Ascending aorta (tissue), 2 donors: ENCODE measurements at regions not wholly inside any gene's neighbourhood (a gene's known extent, or its start where the extent isn't known, plus 50 kb on each side); places are given as distances from the start of the nearest gene placed in this dataset.
A peak's percentile ranks its signal among the peaks of the same experiment; 100 is the strongest.

Experiments used
- DNase-seq, 2 donors: peaks; one replicate each; pipeline ENCODE4 v3.0.0-alpha.2; 2019; ENCODE audit warnings: low spot score in 2 of 2
- H3K27ac ChIP-seq, 2 donors: fragments of 200-600 bp; sonication (generic); one replicate each; pipeline ENCODE4 v1.5.1; 2016 to 2017; ENCODE audit warnings: mild to moderate bottlenecking in 1 of 2
- H3K27me3 ChIP-seq: fragments of 200-600 bp; sonication (generic); one replicate; pipeline ENCODE4 v1.5.1; 2017
- H3K36me3 ChIP-seq, 2 donors: fragments of 200-600 bp; sonication (generic); one replicate each; pipeline ENCODE4 v1.5.1; 2016
- H3K4me1 ChIP-seq, 2 donors: fragments of 200-600 bp; sonication (generic); one replicate each; pipeline ENCODE4 v1.5.1; 2016 to 2017; ENCODE audit warnings: mild to moderate bottlenecking in 1 of 2
- H3K4me3 ChIP-seq, 2 donors: fragments of 200-600 bp; sonication (generic); one replicate each; pipeline ENCODE4 v1.5.1; 2016 to 2017; ENCODE audit warnings: mild to moderate bottlenecking in 1 of 2
- H3K9me3 ChIP-seq, 2 donors: fragments of 200-600 bp; sonication (generic); one replicate each; pipeline ENCODE4 v1.5.1; 2016
- CTCF ChIP-seq, 3 experiments: fragments of 200-600 bp in 2 of 3; fragments of 450-650 bp in 1 of 3; sonication (generic) in 2 of 3; IDR thresholded peaks; one replicate each; pipeline ENCODE4 v1.5.1; 2016 to 2019; ENCODE audit warnings: antibody characterized with exemption in 3 of 3, mild to moderate bottlenecking in 1 of 3, moderate library complexity in 1 of 3
- intact Hi-C: fragments of 100-400 bp; cut with DNase I; formaldehyde crosslinking; loops from one replicate; pipeline ENCODE4 v1.15.1; 2023

- Histone ChIP-seq H3K4me1 (peaks cover 0 to 8% of the 10 kb centered on the region in 2 donors), H3K27me3 (no peaks in the 10 kb centered on the region), H3K36me3 (no peaks in the 10 kb centered on the region), H3K9me3 (no peaks in the 10 kb centered on the region), H3K4me3 (no peak overlapping the region), H3K27ac (peak overlapping the region in 1 of 2 donors; percentile 36)
- no peak for TF ChIP-seq CTCF (IDR thresholded peaks at IDR 0.05)
- intact Hi-C loops: no loop called here
- DNase-seq: no peak
Measured at GRCh38 chr9:8262625-8263622, 463.3 kb upstream of the DMAC1 start.

GRCh38 chr9:8261737-8262136, 462.2 kb upstream of the DMAC1 start:
- intact Hi-C loops: no loop called here
- no peaks in the 10 kb centered on the region for H3K36me3 ChIP-seq
- no peak overlapping the region for H3K27ac ChIP-seq

GRCh38 chr9:8259028-8259427, 459.4 kb upstream of the DMAC1 start:
- peaks cover 0 to 3% of the 10 kb centered on the region in 2 donors for H3K4me1 ChIP-seq
- no peak for DNase-seq
- intact Hi-C loops: no loop called here
- H3K9me3 ChIP-seq: no peaks in the 10 kb centered on the region
- no peaks in the 10 kb centered on the region for H3K36me3 ChIP-seq
- H3K4me3 ChIP-seq: no peak overlapping the region
- H3K27me3 ChIP-seq: no peaks in the 10 kb centered on the region
- TF ChIP-seq CTCF (IDR thresholded peaks at IDR 0.05): no peak
- H3K27ac ChIP-seq: no peak overlapping the region

More at GRCh38 chr9:8261737-8262136, 462.2 kb upstream of the DMAC1 start:
- DNase-seq: no peak
- no peak overlapping the region for H3K4me3 ChIP-seq
- no peak for TF ChIP-seq CTCF (IDR thresholded peaks at IDR 0.05)
- no peaks in the 10 kb centered on the region for H3K9me3 ChIP-seq
- peaks cover 0 to 5% of the 10 kb centered on the region in 2 donors for H3K4me1 ChIP-seq
- no peaks in the 10 kb centered on the region for H3K27me3 ChIP-seq

GRCh38 chr9:8256880-8257279, 457.3 kb upstream of the DMAC1 start:
- no peak overlapping the region for H3K4me3 ChIP-seq
- H3K27ac ChIP-seq: no peak overlapping the region
- DNase-seq: no peak
- TF ChIP-seq CTCF (IDR thresholded peaks at IDR 0.05): no peak
- intact Hi-C loops: no loop called here
- H3K9me3 ChIP-seq: no peaks in the 10 kb centered on the region
- H3K27me3 ChIP-seq: no peaks in the 10 kb centered on the region
- H3K4me1 ChIP-seq: no peaks in the 10 kb centered on the region
- H3K36me3 ChIP-seq: no peaks in the 10 kb centered on the region

- H3K27me3 ChIP-seq: no peaks in the 10 kb centered on the region
Measured at GRCh38 chr9:8255850-8256249, 456.3 kb upstream of the DMAC1 start.

More at GRCh38 chr9:8255850-8256249, 456.3 kb upstream of the DMAC1 start:
- H3K27ac ChIP-seq: no peak overlapping the region
- no peak for DNase-seq
- intact Hi-C loops: no loop called here
- TF ChIP-seq CTCF (IDR thresholded peaks at IDR 0.05): no peak
- H3K4me3 ChIP-seq: no peak overlapping the region
- H3K4me1 ChIP-seq: no peaks in the 10 kb centered on the region
- H3K36me3 ChIP-seq: no peaks in the 10 kb centered on the region
- H3K9me3 ChIP-seq: no peaks in the 10 kb centered on the region
